Right forelimb (tissue), 1 donor: ENCODE measurements at regions not wholly inside any gene's neighbourhood (a gene's known extent, or its start where the extent isn't known, plus 50 kb on each side); places are given as distances from the start of the nearest gene placed in this dataset.

Experiments
- DNase-seq: peaks from one replicate; pipeline ENCODE4 v3.0.0-alpha.2; 2018

DNA sequence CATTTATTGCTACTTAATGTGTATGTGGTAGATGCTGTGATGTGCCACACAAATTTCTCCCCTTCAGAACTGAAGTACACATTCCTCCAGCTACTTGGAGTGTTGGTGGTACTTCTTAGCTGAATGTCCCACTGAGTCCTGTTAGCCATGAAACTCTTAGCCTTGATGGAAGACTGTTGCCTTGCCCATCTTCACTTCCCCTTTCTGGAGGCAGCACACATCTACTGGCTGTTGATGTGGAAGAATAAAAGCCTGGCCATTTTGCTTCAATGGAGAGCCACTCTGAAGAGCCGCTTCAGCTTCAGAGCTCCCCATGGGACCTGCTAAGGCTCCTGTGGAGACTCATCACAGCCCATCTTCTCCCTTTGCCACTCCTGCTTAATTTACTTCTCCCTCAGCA is 157.7 kb upstream of the PITX2 start:
- DNase-seq = no peak

DNA sequence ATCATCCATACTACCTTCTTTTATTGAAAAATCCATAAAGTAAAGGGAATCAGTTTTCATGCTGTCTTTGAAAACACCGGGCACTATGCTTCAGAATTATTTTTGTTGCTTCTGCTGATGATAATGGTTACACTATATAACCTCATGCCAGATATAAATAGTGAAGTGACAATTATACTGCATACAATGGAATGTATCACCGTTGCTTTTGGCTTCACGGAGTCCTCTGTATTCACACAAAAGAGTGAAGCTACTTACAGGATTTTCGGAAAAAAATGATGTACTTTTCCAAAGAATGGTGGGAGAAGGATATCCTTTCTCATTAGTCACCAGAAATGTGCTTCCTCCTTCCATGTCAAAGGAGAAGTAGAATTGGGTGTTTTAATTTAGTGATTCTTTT is 159.1 kb upstream of the PITX2 start:
- DNase-seq = no peak

DNA sequence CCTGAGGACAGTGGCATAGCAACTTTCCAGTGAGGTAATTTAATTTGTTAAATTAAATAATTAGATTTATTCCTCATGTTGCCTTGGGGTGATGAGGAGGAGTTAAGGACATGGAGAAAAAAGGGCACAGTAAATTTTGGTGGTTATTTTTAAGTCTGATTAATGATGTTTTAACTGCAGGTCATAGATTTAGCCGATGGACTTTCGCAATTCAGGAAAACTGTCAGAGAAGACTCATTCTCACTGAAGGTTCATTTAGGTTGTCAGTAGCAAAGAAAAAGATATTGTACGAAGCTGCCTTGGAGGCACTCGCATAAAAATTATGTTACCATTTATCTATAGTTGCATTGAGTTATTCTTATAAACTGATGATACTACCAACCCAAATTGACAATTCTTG is 164.2 kb upstream of the PITX2 start:
- no peak for DNase-seq

DNA sequence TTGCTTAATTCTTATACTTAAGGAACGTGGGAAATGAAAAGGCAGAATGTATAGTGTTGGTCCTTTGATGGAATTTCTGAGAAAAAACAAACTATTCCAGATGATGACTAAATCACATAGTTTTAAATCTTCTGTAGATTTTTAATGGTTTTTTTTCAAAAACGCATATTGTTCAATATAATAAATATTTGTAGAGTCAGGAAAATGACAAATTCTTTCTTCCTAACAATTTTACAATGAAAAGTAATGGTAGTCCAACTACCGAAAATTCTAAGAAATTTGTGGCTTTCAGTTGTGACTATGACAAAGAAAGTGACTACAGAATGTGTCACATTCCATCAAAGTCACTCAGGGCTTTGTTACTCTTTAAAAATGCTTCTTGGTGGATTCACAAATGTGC is 164.8 kb upstream of the PITX2 start:
- no peak for DNase-seq

DNA sequence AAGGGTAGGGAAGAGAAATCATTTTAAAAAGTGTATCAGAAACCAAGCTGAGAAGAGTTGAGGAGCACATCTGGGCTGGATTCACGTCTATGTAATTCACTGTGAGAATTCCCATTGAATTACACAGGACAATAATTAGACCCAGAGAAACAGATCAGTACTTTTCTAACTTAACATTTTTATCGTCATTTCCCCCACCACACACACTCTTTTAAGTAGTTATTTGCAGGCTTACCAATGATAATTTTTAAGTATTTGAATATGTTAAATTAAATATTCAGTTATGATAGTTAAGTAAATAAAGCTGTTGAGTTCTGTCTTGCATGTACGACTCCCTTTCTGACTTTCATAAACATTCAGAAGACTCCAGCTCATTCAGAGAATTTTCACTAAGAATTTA is 165.4 kb upstream of the PITX2 start:
- no peak for DNase-seq

DNA sequence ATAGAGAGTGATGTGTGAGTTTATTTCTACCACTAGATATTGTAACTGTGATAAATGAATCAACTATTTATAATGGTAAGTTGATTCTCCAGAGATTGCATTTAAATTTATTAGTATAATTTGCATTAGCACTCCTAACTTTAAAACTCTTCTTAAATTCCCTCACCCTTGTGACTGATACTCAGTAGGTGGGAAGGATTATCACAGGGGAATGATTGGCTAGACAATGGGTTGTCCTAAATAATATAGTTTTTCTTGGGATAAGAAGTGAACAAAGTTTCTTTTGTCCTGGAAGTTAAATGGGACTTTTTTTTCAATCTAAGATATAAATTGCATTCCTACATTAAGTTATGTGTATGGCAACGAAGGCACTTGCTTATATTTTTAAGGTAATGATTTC is 169.2 kb upstream of the PITX2 start:
- no peak for DNase-seq

DNA sequence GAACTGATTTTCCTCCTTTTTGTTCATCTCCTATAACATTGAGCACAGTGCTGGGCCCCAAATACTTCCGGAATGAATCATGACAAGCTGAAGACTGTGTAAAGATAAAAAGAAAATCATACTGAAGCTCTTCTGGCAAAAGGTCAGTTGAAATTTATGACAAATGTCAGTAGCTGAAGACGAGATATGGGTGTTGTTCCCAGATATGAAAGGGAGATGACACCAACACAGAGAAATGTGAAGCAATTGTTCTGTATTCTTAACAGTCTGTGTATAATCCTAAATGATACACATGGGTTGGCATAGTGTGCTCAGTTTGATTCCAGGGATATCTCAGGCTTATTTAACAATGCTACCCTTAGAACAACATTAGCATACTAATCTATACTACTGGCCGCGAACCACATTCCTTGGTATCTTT is 170.5 kb upstream of the PITX2 start:
- no peak for DNase-seq

DNA sequence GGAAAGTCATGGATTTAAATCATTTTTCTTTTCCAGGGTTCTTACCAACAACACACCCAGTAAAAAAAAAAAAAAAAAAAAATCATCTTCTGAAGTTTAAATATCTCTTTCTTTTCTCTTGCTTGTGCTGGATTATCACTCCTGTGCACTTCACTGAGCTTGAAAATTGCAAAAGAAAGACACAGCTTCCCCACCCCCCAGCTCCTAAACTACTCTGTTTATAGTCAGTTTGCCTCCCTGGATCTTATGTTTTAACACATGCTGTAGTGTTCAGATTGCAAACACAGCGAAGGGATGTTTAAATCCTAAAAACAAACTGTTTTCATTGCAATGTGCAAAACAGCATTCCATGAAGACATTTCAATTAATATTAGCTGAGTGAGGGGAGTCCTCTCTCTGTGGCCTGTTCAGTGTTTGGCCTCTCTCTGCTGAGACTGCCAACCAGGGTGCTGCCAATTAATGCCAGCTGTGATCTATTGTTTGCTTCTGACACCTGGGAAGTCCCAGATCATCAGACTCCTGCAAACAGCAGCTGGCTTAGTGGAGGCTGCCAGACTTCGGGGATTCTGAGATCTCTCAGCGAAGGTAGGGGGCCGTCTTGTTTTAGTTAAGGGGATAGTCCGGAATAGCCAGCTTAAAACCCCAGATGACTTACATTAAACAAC is 171.1 kb upstream of the PITX2 start:
- no peak for DNase-seq

DNA sequence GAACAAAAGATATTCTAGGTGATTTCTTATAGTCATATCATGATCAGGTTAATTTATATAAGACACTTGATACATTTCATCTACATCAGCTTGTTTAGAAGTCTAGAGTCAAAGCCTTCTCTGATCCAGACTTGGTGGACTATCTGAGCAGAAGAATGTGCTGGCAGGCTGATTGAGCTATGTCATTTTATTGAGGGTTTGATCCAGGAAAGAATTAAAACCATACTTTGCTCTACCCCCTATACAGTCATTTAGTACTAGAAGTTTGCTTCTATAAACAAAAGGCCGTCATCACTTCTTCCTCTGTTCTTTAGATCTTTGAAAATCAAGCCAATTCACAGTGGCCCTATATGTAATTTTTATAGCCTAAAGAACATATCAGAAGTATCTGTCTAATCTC is 173.1 kb upstream of the PITX2 start:
- DNase-seq = no peak

DNA sequence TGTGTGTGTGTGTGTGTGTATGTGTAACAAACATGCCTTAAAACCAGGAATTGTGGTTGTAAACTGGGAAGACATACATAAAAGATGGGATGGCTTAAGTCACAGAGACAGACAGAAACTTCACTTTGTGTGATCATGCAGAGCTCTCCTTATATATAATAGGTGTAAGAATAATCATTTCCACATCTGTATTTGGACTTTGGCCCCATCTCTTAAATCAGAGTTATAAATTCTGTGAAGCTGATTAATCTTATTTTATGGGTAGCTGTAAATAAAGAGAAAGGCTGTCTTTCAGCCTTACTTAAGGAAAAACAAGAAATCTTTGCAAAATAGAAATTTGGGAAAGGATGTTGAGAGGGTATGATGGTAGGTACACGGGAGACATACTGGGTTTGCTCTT is 174.6 kb upstream of the PITX2 start:
- no peak for DNase-seq

DNA sequence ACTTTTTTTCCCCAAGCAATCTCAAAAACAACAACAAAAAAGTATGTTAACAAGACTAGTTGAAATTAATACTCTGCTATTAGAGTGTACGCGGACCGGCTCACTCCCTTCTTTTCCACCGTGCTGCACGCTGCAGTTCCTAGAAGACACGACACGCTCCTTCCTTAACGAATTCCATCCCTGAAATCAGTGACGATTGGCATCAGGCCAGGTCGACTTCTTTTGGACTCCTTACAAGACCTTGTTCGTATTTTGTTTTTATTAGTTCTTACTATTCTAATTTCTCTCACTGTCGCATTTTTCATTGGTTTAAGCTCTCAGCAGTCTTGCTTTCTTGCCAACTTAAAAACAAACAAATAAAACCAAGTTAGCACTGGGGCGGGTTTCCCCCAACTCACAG is 175.8 kb upstream of the PITX2 start:
- peak; percentile 56 for DNase-seq

DNA sequence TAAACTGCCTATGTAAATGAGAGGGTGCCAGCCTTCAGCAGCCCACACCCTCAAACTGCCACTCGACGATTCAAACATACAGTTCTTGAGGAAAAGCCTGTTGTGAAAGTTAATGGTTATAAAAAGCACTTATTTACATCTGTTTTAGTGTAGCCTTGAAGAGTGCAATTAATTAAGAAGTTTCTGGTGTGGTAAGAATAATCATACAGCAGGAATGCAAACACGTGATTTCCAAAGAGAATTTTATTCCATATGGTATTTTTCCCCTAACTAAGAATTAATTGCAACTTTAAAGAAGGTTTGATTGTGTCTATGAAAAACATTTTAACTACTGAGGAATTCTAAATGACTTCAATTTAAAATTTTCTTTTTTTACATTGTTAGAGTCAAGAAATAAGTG is 176.3 kb upstream of the PITX2 start:
- DNase-seq = no peak

DNA sequence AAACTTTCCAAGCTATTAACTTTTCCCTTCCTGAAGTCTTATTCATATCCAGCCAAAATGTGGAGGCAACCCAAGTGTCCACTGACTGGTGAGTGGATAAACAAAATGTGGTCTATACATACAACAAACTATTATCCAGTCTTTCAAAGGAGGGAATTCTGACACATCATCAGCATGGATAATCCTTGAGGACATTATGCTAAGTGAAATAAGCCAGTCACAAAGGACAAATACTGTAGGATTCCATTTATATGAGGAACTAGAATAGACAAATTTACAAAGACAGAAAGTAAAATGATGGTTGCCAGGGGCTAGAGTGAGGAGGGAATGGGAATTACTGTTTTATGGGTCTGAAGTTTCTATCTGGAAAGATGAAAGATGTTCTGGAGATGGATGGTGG is 178.7 kb upstream of the PITX2 start:
- no peak for DNase-seq

DNA sequence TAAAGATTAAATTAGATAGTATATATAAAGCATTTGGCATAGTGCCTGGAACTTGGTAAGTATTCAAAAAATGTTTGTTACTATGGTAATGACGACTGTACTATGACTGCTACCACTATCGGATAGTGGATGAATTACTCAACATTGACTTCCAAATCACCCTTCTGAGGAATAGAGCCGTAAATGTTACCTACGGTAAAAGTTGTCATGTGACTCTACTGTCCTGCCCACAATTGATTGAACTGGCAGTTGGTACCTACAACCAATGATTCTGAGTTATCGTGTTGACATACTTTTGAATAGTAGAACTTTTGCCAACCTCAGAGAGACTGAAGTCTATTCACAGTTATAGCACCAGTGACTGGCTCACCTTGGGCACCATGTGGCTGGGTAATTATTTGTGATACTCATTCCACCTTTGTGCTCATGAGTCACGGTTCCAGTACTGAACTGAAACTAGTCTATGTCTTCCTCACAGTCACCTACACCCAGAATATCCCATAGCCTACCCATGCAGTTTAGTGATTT is 185.5 kb upstream of the PITX2 start:
- no peak for DNase-seq

DNA sequence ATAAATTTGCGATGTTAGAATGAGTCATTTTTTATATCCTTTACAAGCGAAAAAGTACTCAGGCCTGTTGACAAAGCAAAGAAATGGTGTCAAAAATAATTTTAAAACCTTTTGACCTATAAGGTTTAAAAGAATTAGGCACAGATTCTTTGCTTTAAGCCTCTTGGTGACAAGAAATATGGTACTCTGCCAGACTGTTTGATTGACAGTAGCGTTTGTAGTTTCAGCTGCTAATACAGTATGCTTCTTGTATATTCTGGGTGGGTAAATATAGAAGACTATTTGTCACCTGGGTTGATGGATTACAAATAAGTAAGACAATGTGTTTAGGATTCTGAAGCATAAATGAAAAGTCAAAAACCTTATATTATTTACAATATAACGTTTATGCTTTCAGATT is 193.1 kb upstream of the PITX2 start:
- no peak for DNase-seq

DNA sequence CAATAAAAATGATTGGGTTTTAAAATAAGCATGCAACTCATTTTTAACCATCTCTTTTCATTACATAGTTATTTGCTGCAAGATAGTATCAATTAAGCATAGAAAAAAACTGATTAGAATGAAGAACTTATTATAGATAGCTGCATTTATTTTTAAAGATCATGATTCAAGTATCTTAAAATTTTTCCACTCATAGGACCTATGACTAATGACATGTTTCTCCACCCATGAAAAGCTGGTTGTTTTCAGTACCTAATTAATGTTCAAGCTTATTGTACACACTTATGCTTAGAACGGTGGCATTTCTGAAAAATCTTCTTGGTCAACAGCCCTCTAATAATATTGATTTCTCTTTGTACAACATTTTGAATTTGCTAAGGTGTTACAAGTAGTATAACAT is 193.5 kb upstream of the PITX2 start:
- DNase-seq = no peak

DNA sequence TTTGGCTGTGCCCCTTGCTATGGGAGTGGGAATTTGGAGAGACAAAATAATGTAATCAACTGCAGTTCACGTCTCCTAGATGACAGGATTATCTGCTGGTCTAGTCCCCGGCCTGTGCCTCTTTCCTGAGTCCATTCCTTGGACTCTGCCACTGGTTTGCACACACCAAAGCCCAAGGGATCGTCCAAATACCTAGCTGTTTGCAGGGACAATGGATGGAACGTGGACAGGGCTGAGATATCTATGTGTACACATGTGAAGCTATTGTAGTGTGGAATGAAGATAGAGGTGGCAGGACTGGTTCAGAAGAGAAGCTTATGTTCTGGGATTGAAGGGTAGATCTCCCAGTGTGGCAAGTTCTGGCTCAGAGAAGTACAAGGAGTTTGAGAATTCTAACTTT is 198.3 kb upstream of the PITX2 start:
- no peak for DNase-seq

DNA sequence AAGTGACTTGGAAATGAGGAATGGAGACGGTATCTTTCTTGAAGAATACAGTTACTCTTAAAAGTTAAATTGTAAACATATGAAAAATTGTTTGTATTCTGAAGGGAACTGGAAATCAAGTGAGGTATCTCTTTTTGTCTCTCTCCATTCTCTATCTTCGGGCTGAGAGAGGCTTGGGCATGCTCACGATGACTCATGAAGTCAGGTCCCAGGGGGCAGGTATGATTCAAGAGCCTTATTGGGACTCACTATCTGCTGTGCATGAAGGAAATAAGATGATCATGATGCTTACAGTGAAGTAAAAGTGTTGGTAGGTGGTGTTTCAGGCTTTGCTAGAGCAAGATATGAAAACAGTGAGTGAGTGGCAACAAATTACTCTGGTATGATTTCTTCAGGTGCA is 200.4 kb upstream of the PITX2 start:
- no peak for DNase-seq

DNA sequence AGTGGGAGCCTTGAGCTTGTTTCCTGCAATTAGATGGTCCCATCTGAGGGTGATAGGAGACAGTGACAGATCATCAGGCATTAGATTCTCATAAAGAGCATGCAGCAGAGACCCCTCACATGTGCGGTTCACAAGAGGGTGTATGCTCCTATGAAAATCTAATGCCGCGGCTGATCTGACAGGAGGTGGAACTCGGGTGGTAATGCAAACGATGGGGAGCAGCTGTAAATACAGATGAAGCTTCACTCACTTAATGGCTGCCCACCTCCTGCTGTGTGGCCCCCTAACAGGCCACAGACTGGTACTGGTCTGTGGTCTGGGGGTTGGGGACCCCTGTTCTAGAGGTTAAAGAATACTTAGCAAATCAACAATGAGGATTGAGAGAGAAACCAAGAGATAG is 201.5 kb upstream of the PITX2 start:
- no peak for DNase-seq

DNA sequence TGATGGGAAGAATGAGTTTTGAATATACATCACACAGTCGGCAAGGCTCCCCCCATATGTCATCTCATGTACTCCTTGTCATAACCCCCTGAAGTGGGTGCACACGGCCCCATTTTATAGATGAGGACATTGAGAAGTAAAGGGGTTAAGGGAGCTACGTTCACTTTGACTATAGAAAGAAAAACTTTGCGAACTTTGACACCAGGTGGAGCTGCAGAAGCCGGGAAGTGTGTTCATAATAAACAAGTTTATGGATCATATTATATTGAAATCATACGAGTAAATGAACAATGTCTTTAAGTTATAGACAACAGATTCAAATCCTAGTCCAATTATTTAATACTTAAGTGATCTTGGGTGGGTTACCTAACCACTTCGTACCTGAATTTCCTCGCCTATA is 203.8 kb upstream of the PITX2 start:
- DNase-seq = no peak

DNA sequence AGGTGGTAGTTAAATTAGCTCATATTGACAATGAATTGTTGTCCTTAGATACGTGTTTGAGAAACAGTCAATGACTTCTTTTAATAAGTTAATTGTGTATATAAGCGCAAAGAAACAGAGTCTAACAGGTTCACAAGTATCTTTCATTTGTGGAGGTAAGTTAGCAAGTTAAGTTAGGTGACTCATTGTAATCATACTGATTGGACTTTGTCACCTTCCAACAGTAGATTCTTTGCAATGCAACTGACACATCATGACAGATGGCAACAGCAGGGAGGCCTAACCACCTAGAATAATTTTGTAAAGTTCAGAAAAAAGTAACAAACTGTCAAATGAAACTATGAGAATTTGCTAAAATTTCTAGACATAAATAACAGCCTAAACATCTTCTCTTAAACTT is 207.6 kb upstream of the PITX2 start:
- DNase-seq = no peak

DNA sequence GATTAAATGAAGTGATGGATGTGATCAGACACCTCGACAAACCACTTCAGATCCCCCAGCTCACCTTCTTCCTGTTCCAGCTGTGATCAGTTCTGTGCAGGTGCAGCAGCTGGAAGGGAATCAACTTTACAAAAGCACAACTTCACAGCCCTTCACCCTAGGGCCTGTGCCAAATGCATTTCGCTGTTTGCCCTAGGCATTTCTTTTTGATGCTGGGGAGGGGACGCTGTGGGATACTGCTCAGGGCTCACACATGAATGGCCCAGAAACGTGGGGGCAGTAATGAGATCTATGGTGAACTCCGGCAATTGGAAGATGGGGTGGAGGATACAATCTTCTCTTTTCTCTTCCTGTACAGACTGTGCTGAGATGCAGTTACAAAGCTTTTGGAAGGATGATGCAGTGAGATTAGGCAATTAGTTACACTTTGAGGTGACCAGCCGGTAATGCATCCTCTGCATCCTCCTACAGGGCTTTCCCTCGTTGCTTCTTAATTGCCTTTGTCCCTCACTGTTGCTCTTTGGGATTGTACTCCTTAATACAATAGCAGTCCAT is 215.1 kb upstream of the PITX2 start:
- no peak for DNase-seq

DNA sequence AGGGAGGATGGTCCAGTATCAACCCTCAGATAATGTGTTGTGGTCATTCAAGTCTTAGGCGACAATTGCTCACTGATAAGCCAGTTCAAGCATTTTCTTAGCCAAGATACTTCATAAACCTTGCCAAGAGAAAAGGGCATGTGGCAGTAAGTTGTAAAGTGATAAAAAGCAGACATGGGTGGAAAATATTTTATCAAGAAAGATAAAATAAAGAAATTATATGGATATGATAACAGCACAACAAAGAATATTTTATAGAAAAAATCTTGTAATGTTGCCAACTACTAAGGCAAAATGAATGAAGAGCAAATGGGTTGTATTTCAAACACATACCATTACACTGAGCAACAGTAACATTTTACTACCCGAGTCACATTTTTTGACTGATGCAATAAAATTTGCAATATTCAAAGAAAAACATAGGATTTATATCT is 217.4 kb upstream of the PITX2 start:
- no peak for DNase-seq

DNA sequence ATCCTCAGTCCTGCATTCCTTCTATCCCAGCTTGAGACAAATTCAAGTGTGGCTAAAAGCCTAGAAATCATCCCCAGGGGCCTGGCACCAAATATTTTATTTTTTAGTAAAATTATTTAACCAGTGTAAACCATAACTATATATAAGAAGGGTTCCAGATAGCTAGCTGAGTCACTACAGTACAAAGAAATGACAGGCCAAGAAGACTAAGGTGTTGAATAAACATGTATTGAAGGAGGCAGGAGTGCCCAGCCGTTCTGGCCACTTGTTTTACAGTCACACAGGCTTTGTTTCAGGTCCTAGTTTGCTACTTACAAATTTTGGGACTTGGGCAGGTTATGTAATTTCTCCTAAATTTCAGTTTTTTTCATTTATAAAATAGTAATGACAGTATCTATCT is 225.9 kb upstream of the PITX2 start:
- no peak for DNase-seq

DNA sequence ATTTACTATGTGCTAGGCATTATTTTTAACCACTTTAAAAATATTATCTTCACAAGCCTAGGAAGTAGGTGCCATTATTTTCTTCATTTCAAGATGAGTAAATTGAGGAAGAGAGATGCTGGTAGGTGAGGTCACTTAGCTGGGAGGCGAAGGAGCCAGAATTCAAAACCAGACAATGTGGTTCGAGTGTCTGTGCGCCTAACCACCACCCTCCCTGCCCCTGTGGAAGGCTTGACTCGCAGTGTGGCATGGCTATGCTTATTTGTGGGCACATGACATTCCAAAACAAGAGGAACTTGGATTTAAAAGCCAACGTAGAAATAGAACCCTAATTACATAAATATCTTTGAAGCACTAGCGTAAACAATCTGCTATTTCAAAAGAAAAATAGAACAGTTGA is 226.6 kb upstream of the PITX2 start:
- DNase-seq = no peak
